Naive B cell (primary cell): ENCODE measurements at regions not wholly inside any gene's neighbourhood (a gene's known extent, or its start where the extent isn't known, plus 50 kb on each side); places are given as distances from the start of the nearest gene placed in this dataset.
"Not testable (repeated sequence)": the region's sequence is repeated elsewhere in the genome, so short reads cannot be mapped to it uniquely, and the experiment has no call there.

Experiments used
- ATAC-seq, 2 donors: fragments of 150-1000 bp; cut with Tn5 transposase; 2 replicates each; pipeline ENCODE4 v1.10.0; 2021; ENCODE audit warnings: low read depth in 2 of 2, mild to moderate bottlenecking in 2 of 2, moderate library complexity in 2 of 2
- DNase-seq: peaks from one replicate; pipeline ENCODE4 v3.0.0; 2022
- H3K27ac Mint-ChIP-seq, 6 donors: one replicate each; pipeline ENCODE4 v1.8.0; 2020 to 2022; ENCODE audit warnings: mild to moderate bottlenecking in 6 of 6, mixed read lengths in 6 of 6, moderate library complexity in 5 of 6, inconsistent platforms in 2 of 6
- H3K27me3 Mint-ChIP-seq, 3 donors: one replicate each; pipeline ENCODE4 v1.8.0; 2021 to 2022; ENCODE audit warnings: mixed read lengths in 3 of 3, mild to moderate bottlenecking in 1 of 3
- H3K36me3 Mint-ChIP-seq, 2 donors: one replicate each; pipeline ENCODE4 v1.8.0; 2020 to 2022; ENCODE audit warnings: mixed read lengths in 2 of 2, inconsistent platforms in 1 of 2, mild to moderate bottlenecking in 1 of 2
- H3K4me1 Mint-ChIP-seq, 3 donors: one replicate each; pipeline ENCODE4 v1.8.0; 2020 to 2022; ENCODE audit warnings: mixed read lengths in 3 of 3, inconsistent platforms in 1 of 3, mild to moderate bottlenecking in 1 of 3, moderate library complexity in 1 of 3
- H3K4me3 Mint-ChIP-seq, 8 donors: one replicate each; pipeline ENCODE4 v1.8.0; 2020 to 2022; ENCODE audit warnings: mild to moderate bottlenecking in 8 of 8, mixed read lengths in 8 of 8, moderate library complexity in 8 of 8, inconsistent platforms in 2 of 8
- H3K9me3 Mint-ChIP-seq, 7 donors: one replicate each; pipeline ENCODE4 v1.8.0; 2020 to 2022; ENCODE audit warnings: mixed read lengths in 7 of 7, mild to moderate bottlenecking in 5 of 7, inconsistent platforms in 2 of 7, moderate library complexity in 1 of 7

DNA sequence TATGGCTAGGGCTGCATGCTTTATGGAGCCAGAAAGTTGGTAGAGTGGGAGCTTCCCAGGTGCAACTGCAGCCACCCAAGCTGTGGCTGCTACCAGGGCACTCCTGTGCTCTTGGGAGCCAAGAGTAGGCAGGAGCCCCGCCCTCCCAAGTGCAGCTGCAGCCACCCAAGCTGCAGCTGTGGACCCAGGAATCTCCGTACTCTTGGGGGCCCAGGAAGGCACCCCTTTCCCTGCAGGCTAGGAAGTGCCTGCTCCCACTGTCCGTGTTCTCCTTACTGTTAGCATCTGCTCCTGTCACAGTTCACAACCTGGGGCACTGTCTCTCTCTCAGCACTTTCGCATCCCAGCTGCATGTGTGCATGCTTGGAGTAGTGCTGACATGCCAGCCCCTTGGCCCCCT is 1718.4 kb downstream of the SPATA31A7 start:
- not testable (repeated sequence) for H3K27ac Mint-ChIP-seq, ATAC-seq, H3K27me3 Mint-ChIP-seq, H3K4me3 Mint-ChIP-seq, H3K4me1 Mint-ChIP-seq, H3K9me3 Mint-ChIP-seq, DNase-seq, H3K36me3 Mint-ChIP-seq

DNA sequence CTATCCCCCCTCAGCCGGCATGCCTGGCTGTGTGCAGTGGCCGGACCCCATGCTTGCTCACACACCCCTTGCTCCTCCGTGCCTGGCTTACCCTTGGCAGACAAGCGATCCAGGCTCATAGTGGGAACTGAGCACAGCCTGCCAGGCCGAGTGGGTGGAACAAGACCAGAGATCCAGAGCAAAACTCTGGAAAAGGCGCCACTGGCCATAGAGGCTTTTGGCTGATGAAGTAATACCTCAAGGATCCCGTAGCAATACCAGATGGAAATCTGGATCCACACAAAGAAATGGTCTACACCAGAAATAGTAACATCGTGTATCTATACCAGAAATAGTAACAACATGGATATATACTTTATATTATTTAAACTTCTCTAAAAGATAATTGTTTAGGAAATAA is 1719.6 kb downstream of the SPATA31A7 start:
- H3K4me1 Mint-ChIP-seq, H3K4me3 Mint-ChIP-seq, H3K36me3 Mint-ChIP-seq, H3K9me3 Mint-ChIP-seq, H3K27ac Mint-ChIP-seq, H3K27me3 Mint-ChIP-seq, DNase-seq, ATAC-seq: not testable (repeated sequence)

DNA sequence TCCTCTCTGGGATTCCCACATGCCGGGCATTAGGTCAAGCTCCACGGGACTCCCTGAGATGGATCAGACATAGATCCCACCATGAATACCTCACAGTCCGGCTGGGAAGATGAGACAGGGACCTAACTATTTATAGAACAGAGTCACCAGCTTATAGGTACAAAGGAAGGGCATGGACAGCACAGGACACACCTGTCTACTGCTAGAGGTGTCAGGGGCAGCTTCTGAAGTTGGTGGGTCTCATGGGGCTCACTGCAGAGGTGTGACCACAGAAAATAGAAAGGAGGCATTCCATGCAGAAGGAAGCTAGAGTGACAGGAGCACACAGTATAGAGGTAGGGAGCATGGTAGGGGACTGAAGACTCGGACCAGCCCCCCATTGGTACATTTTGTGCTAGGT is 1722.4 kb downstream of the SPATA31A7 start:
- ATAC-seq, H3K27ac Mint-ChIP-seq, H3K4me1 Mint-ChIP-seq, H3K9me3 Mint-ChIP-seq, H3K36me3 Mint-ChIP-seq, H3K27me3 Mint-ChIP-seq, DNase-seq, H3K4me3 Mint-ChIP-seq: not testable (repeated sequence)

DNA sequence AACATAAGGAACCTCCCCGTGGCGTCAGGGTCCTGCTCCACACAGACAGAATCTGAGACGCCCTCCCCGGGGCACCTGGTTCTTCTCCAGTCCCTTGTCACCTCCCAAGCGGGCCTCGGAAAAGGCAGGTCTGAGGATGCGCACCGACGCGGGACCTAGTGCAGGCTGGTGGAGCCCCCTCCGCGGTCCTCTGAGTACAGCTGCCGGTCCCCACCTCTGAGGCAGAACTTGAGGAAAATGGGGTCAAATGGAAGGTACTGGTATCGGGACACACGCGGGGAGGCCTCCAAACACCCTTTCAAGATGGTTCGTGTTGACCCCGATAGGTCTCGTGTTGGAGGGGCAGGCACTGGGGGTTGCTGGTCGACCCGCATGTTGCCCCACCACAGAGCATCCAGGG is 1725.3 kb downstream of the SPATA31A7 start:
- not testable (repeated sequence) for H3K4me1 Mint-ChIP-seq, ATAC-seq, H3K27me3 Mint-ChIP-seq, H3K36me3 Mint-ChIP-seq, H3K4me3 Mint-ChIP-seq, H3K27ac Mint-ChIP-seq, DNase-seq, H3K9me3 Mint-ChIP-seq

DNA sequence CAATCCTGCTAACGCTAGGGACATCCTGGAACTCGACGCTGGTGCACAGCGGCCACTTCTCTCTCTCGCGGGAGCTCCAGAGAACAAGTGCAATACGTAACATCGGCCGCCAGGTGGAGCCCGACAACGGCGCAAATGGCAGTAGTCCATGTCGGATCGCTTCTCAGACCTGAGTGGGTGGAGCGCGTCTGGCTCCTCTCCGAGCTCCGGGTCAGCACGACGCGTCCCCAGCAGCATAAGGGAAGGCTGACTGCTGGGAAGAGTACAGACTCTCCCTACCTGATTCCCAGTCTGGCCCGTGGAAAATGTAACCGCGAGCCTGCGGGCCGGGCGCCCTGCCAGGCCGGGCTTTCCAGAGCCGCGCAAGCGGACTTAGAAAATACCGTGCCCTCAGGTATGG is 1725.8 kb downstream of the SPATA31A7 start:
- H3K27me3 Mint-ChIP-seq, H3K9me3 Mint-ChIP-seq, H3K4me1 Mint-ChIP-seq, H3K27ac Mint-ChIP-seq, DNase-seq, H3K4me3 Mint-ChIP-seq, H3K36me3 Mint-ChIP-seq: not testable (repeated sequence)
- ATAC-seq: peak; percentile 96 to 99

DNA sequence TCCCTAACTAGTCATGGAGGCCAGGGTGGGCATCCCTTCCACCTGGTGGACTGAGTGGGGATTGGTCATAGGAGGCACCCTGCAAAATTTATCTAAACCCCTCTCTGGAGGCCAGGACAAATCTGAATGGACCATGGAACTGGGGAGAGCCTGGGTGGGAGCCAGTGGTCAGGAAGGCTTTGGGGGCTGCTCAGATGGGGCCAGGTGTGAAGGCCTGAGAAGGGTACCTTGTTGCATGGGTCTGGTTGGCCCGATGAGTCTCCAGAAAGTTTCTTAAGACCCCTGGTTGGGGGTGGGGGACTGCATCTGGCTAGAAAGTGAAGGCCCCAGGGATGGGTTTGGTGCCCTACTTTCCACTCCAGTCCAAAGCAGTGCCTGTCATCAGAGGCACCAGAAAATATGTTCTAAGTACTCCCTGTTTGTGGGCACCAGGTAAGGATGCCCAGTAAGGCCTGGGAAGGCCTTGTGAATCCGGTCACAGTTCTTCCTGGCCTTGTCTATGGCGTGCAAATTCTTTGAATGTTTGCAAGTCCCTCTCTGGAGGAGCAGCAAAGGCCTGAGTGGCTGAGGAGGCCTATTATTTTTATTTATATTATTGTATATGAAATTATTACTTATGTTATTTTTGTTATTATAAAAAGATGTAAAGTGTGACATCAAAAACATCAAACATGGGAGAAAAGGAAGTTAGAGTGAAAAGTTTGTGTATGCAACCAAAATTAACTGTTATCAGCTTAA is 1729.0 kb downstream of the SPATA31A7 start:
- not testable (repeated sequence) for H3K36me3 Mint-ChIP-seq, ATAC-seq, DNase-seq

DNA sequence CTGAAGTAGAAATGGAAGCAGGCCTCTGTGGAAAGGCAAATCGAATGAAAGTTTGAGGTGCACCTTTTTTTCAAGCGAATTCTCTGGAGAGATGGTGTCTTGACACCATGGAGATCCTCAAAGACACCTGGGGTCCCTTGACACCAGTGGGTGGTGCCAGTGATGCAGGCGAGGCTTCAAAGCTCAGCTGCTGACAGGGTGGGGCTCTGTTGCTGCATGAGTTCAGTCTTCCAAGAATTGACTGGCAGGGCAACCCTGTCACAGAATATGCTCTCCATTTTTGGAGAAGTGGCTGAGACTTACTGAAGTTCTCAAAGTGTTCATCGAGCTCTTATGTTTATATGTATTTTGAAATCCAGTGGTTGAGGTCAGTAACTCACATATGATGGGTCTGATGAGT is 1741.6 kb downstream of the SPATA31A7 start:
- not testable (repeated sequence) for H3K27ac Mint-ChIP-seq, H3K9me3 Mint-ChIP-seq, DNase-seq, H3K27me3 Mint-ChIP-seq, H3K4me1 Mint-ChIP-seq, H3K36me3 Mint-ChIP-seq, H3K4me3 Mint-ChIP-seq
- peak; percentile 56 to 58 for ATAC-seq

More for the DNA sequence above, 1729.0 kb downstream of the SPATA31A7 start:
- not testable (repeated sequence) for H3K4me1 Mint-ChIP-seq, H3K9me3 Mint-ChIP-seq, H3K4me3 Mint-ChIP-seq, H3K27ac Mint-ChIP-seq, H3K27me3 Mint-ChIP-seq

DNA sequence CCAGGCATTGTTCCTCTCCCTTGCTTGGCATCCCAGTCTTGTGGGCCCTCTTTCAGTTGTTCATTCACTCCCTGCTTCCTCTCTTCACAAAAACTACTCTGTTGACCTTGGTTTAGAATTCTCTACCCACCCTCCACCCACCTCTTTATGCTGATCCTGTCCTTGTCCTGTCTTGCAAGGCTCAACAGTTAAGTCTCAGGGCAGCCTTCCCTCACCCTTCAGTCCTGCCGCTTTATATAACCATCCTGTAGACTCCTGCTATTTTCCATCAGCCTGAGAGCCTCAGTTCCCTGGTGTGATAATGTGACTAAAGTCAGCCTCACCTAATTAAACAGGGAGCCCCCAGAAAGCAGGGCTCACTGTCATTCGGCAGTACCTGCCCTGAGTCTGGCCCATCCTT is 1763.0 kb downstream of the SPATA31A7 start:
- H3K4me3 Mint-ChIP-seq, H3K36me3 Mint-ChIP-seq, ATAC-seq, H3K4me1 Mint-ChIP-seq, H3K9me3 Mint-ChIP-seq, H3K27ac Mint-ChIP-seq, H3K27me3 Mint-ChIP-seq, DNase-seq: not testable (repeated sequence)
